DMS53 (cell line): ENCODE measurements at regions not wholly inside any gene's neighbourhood (a gene's known extent, or its start where the extent isn't known, plus 50 kb on each side); places are given as distances from the start of the nearest gene placed in this dataset.

Experiments
- DNase-seq: peaks from one replicate; lab custom pipeline; 2025; lab: John Stamatoyannopoulos, UW

DNA sequence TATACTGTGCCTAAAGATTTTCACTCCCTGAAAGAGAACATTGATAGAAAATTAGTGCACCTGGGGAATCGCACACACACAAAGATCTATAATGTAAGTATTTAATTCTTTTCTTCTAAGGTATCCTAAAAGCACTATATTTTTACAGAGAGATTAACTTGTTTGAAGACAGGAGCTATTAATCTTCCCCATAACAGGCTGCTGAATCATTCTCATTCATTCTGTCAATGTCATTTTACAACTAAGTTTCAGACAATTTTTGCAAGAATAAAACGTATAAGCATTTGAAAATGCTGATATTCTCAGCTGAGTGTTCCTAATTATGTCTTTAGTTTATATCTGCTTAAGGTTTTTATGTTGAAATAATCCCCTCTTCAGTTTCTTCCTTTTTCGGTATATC lies 776.7 kb downstream of the NXPH1 start:
- no peak for DNase-seq

GRCh38 chr7:9217204-9217603 lies 783.8 kb downstream of the NXPH1 start:
- DNase-seq = peak; percentile 24

DNA sequence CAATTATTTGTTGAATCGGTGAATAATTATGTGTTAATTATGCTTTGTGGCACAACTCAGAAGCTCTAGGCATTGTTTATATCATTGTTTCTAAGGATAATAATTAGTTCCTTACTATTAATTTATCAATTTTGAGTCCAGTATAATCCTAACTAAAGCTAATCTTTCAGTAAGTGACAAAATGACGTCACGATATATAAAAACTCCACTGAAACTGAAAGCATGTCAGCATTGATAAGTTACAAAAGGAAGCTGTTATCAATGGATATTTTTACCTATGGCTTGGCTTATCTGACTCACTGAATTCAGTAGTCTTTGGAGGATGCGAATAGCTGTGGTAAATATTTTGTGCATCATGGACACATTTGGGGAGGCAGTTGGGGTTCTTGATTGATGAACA lies 793.1 kb downstream of the NXPH1 start:
- no peak for DNase-seq

- DNase-seq = peak; percentile 76
These were observed 798.3 kb downstream of the NXPH1 start for GRCh38 chr7:9231630-9232121.

DNA sequence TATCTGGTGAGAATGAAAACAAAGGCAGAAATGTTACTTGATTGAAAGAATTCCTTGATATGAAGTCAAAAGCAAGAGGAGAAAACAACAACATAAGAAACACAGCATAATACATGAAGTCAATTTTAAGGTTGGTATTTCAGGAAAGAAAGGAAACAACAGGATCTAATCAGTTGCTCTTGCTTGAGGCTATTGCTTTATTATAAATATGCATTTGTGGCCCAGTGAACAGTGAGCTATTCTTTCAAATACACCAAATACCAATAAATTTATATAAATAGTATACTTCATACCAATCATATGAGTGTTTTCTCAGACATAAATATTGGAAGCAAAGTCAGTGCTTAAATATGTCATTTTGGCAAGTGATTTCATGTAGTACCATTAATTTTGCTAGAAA lies 806.6 kb downstream of the NXPH1 start:
- no peak for DNase-seq

- DNase-seq = no peak
These were observed 808.4 kb downstream of the NXPH1 start for GRCh38 chr7:9241826-9242225.

GRCh38 chr7:9242636-9243035 lies 809.2 kb downstream of the NXPH1 start:
- DNase-seq = no peak

DNA sequence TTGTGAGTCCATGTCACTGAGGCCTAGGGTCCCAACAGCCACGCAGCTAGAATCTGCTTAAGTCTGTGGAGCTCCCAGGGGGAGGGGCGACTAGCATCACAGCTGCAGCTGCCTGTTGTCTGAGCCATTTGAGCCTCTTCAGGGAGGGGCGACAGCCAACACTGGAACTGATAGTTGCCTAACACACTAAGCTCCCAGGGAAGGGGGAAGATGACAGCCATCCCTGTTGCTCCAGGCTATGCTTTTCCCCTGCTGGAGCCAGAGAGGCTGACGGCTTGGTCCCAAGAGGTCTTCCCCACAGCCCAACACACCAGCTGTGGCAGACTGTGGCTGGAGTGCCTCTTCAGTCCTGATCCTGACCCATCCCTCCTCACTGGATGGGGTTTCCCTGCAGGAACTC lies 817.5 kb downstream of the NXPH1 start:
- DNase-seq = no peak

GRCh38 chr7:9264395-9264794 lies 831.0 kb downstream of the NXPH1 start:
- DNase-seq = peak; percentile 45

GRCh38 chr7:9280088-9280487 lies 846.7 kb downstream of the NXPH1 start:
- DNase-seq = no peak

DNA sequence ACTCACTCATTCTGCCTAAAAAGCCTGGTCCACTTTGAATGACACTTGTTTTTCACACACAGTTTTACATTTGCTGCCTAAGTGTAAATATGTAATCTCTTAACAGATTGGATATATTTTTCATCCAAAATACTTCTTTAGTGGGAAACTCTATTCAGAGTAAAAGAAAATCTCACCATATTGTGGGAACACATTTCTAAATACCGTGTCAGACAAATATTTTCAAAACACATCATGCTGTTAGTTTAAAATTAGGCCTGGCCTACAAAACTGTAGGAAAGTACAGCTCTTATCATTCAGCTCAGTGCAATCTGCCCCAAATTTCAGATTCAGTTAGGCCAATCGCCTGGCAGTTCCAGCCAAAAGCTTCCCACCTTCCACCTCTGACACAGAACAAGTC lies 849.8 kb downstream of the NXPH1 start:
- DNase-seq = no peak

DNA sequence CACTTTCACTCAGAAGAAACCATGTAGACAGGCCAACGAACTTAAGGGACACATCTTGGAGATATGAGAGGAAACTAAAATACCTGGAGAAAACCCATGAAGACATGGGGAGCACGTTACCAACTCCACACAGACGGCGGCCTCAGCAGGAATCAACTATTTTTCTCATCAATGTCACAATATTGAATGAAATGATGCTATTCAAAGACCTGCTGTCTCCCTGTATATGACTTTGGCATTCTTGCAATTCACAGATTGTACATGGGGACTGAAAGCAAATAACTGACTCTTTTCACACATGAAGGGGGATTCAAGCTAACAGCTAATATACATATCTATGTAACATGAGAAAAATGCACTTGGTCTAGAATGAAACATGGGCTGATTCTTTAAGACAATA lies 869.0 kb downstream of the NXPH1 start:
- DNase-seq = no peak

- DNase-seq = peak; percentile 95
These were observed 873.7 kb downstream of the NXPH1 start for GRCh38 chr7:9307131-9307530.

GRCh38 chr7:9324513-9324912 lies 891.1 kb downstream of the NXPH1 start:
- DNase-seq = no peak

DNA sequence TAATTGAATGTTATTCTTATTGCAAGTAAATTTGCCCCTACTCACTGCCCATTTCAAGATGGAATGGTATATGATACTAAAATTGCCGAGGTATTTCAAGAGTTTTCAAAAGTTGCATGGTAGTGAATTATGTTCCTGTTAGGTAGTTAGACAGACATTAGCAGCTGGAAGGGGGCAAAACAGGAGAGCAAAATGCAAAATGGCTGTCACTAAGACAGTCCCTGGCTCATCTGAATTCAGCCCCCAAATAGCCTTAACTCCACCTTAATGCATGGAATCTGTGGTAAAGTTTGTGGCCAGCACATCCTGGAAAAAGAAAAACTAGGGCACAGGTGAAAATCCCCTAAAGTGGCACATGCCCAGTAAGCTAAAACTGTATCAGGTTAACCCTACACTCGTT lies 894.9 kb downstream of the NXPH1 start:
- DNase-seq = no peak

DNA sequence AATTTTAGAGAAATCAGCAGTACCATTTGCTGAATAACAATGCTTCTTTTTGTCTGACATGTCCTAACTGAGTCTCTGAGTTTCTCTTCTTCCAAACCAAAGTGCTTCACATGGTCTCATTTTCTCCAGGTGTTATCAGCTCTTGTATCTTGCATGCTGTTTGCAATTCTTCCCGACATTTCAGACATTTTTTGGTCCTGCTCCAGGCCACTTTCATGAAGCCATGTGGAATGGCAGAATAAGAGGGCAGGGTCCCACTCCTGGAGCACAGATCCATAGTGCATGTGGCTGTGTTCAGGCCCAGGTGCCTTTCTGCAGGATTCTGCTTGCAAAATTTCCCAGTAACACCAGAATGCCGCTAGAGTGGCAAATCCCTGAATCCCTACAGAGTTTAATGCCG lies 916.2 kb downstream of the NXPH1 start:
- no peak for DNase-seq

DNA sequence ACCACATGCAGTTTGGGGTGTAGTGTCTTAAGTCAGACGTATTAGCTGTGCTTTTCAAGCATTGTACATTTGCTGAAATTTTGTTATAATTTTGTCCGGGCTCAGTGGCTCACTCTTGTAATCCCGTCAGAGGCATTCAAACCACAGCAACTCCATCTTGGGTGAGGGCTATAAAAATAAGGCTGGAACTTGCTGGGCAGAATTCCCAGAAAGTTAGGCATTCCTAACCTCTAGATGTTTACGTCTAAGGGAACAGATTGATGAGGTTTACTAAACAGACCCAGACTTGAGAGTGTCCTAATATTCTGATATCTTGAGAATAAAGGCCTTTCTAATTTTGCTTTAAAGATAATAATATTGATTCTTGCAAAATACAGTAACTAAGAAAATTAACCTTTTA lies 957.8 kb downstream of the NXPH1 start:
- no peak for DNase-seq

DNA sequence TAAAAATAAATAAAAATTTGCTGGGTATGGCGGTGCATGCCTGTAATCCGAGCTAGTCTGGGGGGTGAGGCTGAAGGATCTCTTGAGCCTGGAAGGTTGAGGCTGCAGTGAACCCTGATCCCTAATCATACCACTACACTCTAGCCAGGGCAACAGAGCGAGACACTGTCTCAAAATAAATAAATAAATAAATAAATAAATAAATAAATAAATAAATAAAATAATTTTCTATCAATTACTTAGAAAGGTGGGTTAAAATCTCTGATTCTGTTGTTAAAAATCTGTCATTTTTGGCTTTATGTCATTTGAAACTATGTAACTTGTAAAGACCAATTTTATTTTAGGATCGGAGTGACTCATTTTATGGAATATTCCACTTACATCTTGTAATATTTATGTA lies 958.6 kb downstream of the NXPH1 start:
- DNase-seq = no peak

DNA sequence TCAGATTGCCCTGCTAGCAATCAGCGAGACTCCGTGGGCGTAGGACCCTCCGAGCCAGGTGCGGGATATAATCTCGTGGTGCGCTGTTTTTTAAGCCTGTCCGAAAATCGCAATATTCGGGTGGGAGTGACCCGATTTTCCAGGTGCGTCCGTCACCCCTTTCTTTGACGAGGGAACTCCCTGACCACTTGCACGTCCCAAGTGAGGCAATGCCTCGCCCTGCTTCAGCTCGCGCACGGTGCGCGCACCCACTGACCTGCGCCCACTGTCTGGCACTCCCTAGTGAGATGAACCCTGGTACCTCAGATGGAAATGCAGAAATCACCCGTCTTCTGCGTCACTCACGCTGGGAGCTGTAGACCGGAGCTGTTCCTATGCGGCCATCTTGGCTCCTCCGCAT lies 971.0 kb downstream of the NXPH1 start:
- peak; percentile 36 for DNase-seq

- DNase-seq = no peak
These were observed 974.4 kb downstream of the NXPH1 start for GRCh38 chr7:9407816-9408215.

- no peak for DNase-seq
These were observed 1020.1 kb downstream of the NXPH1 start for GRCh38 chr7:9453521-9453920.

DNA sequence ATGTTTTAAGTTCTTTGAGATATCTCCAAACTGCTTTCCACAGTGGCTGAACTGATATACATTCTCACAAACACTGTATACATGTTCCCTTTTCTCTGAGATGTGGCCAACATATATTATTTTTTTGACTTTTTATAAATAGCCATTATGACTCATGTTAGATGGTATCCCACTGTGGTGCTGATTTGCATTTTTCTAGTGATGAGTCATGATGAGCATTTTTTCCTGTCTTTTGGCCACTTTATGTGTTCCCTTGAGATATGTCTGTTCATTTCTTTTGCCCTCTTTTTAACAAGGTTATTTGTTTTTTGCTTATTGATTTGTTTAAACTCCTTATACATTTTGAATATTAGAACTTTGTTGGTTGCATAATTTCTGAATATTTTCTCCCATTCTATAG lies 1055.1 kb downstream of the NXPH1 start:
- peak; percentile 51 for DNase-seq

GRCh38 chr7:9498303-9498702 lies 1064.9 kb downstream of the NXPH1 start:
- peak; percentile 26 for DNase-seq

- DNase-seq = no peak
These were observed 1068.9 kb downstream of the NXPH1 start for GRCh38 chr7:9502269-9502668.

GRCh38 chr7:9504678-9505077 lies 1071.3 kb downstream of the NXPH1 start:
- no peak for DNase-seq
